Peyer's patch (tissue), 4 donors: ENCODE measurements at regions not wholly inside any gene's neighbourhood (a gene's known extent, or its start where the extent isn't known, plus 50 kb on each side); places are given as distances from the start of the nearest gene placed in this dataset.

Source experiments
- DNase-seq, 3 donors: peaks; one replicate each; pipeline ENCODE4 v3.0.0-alpha.2; 2017 to 2019
- H3K27ac ChIP-seq, 4 donors: fragments of 200-600 bp; sonication (generic); one replicate each; pipeline ENCODE4 v1.5.1; 2016 to 2019
- H3K27me3 ChIP-seq, 2 donors: fragments of 200-600 bp; sonication (generic); one replicate each; pipeline ENCODE4 v1.5.1; 2019
- H3K36me3 ChIP-seq, 3 donors: fragments of 200-600 bp; sonication (generic); one replicate each; pipeline ENCODE4 v1.5.1; 2016 to 2019
- H3K4me1 ChIP-seq, 4 donors: fragments of 200-600 bp; sonication (generic); one replicate each; pipeline ENCODE4 v1.5.1; 2016 to 2019
- H3K4me3 ChIP-seq, 4 donors: fragments of 200-600 bp; sonication (generic); 1 replicate in 3 of 4; 2 replicates in 1 of 4; pipeline ENCODE4 v1.5.1; 2016 to 2019; ENCODE audit warnings: mild to moderate bottlenecking in 1 of 4
- H3K9me3 ChIP-seq, 4 donors: fragments of 200-600 bp; sonication (generic); one replicate each; pipeline ENCODE4 v1.5.1; 2016 to 2019; ENCODE audit warnings: mild to moderate bottlenecking in 1 of 4
- POLR2A ChIP-seq, 2 donors: fragments of 450-650 bp; IDR thresholded peaks; one replicate each; pipeline ENCODE4 v1.5.1; 2017; ENCODE audit warnings: antibody characterized with exemption in 2 of 2, mild to moderate bottlenecking in 2 of 2, moderate library complexity in 2 of 2
- TF ChIP-seq, protein P1 (sequence below), 6 experiments: fragments of 450-650 bp in 4 of 6; fragments of 200-600 bp in 2 of 6; sonication (generic) in 1 of 6; IDR thresholded peaks; one replicate each; pipeline ENCODE4 v1.5.1; 2017 to 2019; ENCODE audit warnings: antibody characterized with exemption in 6 of 6, mild to moderate bottlenecking in 3 of 6, moderate library complexity in 1 of 6

DNA sequence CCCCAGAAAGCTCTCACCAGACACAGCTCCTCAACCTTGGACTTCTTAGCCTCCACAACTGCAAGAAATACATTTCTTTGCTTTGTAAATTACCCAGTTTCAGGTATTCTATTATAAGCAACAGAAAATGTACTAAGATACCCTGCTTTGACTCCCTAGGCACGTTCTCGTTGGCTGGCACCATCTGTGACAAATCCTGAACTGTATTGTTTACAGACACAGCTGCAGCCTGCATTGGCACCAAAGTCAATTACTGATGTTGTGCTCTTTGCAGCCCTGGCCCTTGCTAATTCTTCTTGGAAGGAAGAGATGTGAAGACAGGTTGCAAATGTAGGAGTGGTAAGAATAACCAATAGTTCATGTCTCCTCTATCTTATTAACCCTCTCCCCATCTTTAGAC lies 72.7 kb upstream of the FAM136A start:
- Histone ChIP-seq H3K4me1 (no peaks in the 10 kb centered on the region), H3K36me3 (no peaks in the 10 kb centered on the region), H3K27me3 (no peaks in the 10 kb centered on the region), H3K27ac (no peak overlapping the region), H3K4me3 (no peak overlapping the region), H3K9me3 (no peaks in the 10 kb centered on the region)
- DNase-seq: no peak
- TF ChIP-seq, protein P1, sequence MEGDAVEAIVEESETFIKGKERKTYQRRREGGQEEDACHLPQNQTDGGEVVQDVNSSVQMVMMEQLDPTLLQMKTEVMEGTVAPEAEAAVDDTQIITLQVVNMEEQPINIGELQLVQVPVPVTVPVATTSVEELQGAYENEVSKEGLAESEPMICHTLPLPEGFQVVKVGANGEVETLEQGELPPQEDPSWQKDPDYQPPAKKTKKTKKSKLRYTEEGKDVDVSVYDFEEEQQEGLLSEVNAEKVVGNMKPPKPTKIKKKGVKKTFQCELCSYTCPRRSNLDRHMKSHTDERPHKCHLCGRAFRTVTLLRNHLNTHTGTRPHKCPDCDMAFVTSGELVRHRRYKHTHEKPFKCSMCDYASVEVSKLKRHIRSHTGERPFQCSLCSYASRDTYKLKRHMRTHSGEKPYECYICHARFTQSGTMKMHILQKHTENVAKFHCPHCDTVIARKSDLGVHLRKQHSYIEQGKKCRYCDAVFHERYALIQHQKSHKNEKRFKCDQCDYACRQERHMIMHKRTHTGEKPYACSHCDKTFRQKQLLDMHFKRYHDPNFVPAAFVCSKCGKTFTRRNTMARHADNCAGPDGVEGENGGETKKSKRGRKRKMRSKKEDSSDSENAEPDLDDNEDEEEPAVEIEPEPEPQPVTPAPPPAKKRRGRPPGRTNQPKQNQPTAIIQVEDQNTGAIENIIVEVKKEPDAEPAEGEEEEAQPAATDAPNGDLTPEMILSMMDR (IDR thresholded peaks at IDR 0.05): no peak
- no peak for TF ChIP-seq POLR2A (IDR thresholded peaks at IDR 0.05)

DNA sequence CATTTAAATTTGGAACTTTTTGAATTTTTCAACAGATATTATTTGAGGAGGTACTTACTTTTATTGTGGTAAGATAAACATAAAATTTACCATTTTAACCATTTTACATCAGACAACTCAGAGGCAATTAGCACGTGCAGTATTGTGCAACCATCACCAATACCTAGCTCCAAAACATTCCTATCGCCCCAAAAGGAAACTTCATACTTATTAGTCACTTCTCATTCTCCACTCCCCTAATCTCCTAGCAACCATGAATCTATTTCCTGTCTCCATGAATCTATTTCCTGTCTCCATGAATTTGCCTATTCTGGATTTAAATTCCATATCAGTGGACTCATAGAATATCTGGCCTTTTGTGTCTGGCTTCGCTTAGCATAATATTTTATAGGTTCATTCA lies 69.9 kb upstream of the FAM136A start:
- Histone ChIP-seq H3K27me3 (no peaks in the 10 kb centered on the region), H3K4me1 (no peaks in the 10 kb centered on the region), H3K4me3 (no peak overlapping the region), H3K27ac (no peak overlapping the region), H3K9me3 (no peaks in the 10 kb centered on the region), H3K36me3 (no peaks in the 10 kb centered on the region)
- DNase-seq: no peak
- no peak for TF ChIP-seq POLR2A (IDR thresholded peaks at IDR 0.05)
- TF ChIP-seq, protein P1 (IDR thresholded peaks at IDR 0.05): no peak

DNA sequence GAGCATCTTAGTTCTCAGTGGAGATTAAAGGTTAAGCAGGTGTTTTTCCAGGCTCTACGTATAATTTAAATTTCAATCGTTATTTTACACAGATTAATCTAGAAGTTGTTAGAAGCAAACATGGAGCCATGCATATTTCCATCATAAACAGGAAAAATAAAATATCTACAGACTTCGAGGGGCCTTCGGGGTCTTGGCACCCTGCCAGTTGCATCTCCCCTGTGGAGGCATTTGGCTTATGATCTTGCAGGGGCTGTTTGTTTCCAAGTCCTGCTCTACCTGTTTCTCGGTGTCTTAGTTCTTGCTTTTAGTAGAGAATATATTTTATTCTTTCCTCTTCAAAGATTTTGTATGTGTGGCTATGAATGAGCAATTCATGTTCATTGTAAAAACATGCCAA lies 67.2 kb upstream of the FAM136A start:
- Histone ChIP-seq H3K4me1 (no peaks in the 10 kb centered on the region), H3K4me3 (no peak overlapping the region), H3K36me3 (no peaks in the 10 kb centered on the region), H3K27ac (no peak overlapping the region), H3K9me3 (no peaks in the 10 kb centered on the region), H3K27me3 (no peaks in the 10 kb centered on the region)
- TF ChIP-seq POLR2A (IDR thresholded peaks at IDR 0.05): no peak
- TF ChIP-seq, protein P1 (IDR thresholded peaks at IDR 0.05): no peak
- DNase-seq: no peak

DNA sequence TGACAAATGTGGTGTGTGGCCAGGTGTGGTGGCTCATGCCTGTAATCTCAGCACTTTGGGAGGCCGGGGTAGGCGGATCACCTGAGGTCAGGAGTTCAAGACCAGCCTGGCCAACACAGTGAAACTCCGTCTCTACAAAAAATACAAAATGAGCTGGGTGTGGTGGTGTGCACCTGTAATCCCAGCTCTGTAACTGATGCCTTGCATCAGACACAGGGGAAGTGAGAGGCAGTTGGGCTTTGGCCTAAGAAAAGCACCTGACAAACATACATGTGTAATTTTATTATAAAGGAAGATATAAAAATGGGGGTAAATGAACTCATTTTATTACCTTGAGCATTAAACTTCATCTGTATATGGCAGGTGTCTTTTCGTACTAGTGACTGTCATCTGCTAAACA lies 66.7 kb upstream of the FAM136A start:
- Histone ChIP-seq H3K27me3 (no peaks in the 10 kb centered on the region), H3K27ac (no peak overlapping the region), H3K9me3 (no peaks in the 10 kb centered on the region), H3K4me3 (no peak overlapping the region), H3K36me3 (no peaks in the 10 kb centered on the region), H3K4me1 (no peaks in the 10 kb centered on the region)
- no peak for TF ChIP-seq POLR2A (IDR thresholded peaks at IDR 0.05)
- TF ChIP-seq, protein P1 (IDR thresholded peaks at IDR 0.05): no peak
- DNase-seq: no peak

DNA sequence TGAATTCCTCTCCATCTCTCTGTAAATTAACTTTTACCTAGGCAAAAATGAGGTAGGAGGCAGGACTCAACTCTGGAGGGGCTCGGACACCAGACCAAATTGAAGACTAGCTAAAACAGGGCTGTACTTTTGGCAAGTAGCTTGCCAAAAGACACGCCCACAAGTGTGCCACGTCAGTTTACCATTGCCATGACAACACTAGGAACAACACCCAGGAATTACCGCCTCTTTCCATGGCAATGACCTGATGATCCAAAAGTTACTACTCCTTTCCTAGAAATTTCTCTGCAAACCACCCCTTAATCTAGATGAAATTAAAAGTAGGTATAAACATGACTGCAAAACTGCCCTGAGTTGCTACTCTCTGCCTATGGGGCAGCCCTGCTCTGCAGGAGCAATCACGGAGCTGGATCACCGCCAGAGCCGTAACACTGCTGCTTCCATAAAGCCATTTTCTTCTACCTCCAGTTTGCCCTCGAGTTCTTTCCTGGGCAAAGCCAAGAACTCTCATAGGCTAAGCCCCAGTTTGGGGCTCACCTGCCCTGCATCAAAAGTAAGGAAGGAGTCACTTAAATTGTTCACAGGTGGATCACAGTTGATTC lies 66.0 kb upstream of the FAM136A start:
- H3K36me3 ChIP-seq: no peaks in the 10 kb centered on the region
- DNase-seq: peak in 1 of 3 donors; percentile 65
- H3K27me3 ChIP-seq: no peaks in the 10 kb centered on the region
- no peaks in the 10 kb centered on the region for H3K9me3 ChIP-seq
- H3K4me1 ChIP-seq: no peaks in the 10 kb centered on the region
- no peak overlapping the region for H3K27ac ChIP-seq
- TF ChIP-seq, protein P1 (IDR thresholded peaks at IDR 0.05): no peak
- no peak for TF ChIP-seq POLR2A (IDR thresholded peaks at IDR 0.05)
- H3K4me3 ChIP-seq: no peak overlapping the region

DNA sequence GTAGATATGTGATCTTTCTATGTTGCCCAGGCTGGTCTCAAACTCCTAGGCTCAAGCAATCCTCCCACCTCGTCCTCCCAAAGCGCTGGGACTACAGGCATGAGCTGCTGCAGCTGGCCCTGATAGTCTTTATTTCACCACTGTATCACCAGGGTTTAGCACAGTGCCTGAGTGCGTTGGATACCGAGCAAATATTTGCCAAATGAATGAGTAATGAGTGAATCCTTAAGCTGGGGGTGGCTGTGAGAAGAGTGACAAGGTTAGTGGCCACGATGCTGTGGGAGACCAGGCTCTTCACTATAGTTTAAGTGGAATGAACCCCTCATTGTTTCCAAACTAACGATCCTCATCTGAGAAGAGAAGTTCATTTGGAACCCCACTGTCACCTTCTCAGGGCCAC lies 60.8 kb upstream of the FAM136A start:
- Histone ChIP-seq H3K4me3 (no peak overlapping the region), H3K27ac (no peak overlapping the region), H3K27me3 (no peaks in the 10 kb centered on the region), H3K36me3 (no peaks in the 10 kb centered on the region), H3K9me3 (no peaks in the 10 kb centered on the region), H3K4me1 (no peaks in the 10 kb centered on the region)
- TF ChIP-seq, protein P1 (IDR thresholded peaks at IDR 0.05): no peak
- no peak for TF ChIP-seq POLR2A (IDR thresholded peaks at IDR 0.05)
- DNase-seq: no peak
